ENCODE measurements at regions not wholly inside any gene's neighbourhood (a gene's known extent, or its start where the extent isn't known, plus 50 kb on each side); places are given as distances from the start of the nearest gene placed in this dataset.

GRCh38 chr6:118748311-118749062 lies 97.1 kb upstream of the CEP85L start:
- TF ChIP-seq EZH2 (IDR thresholded peaks at IDR 0.05; ENCODE audit: insufficient read depth, poor library complexity, severe bottlenecking) (no peak), EZH2phosphoT487 (IDR thresholded peaks at IDR 0.05; ENCODE audit: insufficient read depth, low read depth) (no peak)

Data from GM23248 (cell line).